ENCODE measurements at regions not wholly inside any gene's neighbourhood (a gene's known extent, or its start where the extent isn't known, plus 50 kb on each side); places are given as distances from the start of the nearest gene placed in this dataset.
A peak's percentile ranks its signal among the peaks of the same experiment; 100 is the strongest.

DNA sequence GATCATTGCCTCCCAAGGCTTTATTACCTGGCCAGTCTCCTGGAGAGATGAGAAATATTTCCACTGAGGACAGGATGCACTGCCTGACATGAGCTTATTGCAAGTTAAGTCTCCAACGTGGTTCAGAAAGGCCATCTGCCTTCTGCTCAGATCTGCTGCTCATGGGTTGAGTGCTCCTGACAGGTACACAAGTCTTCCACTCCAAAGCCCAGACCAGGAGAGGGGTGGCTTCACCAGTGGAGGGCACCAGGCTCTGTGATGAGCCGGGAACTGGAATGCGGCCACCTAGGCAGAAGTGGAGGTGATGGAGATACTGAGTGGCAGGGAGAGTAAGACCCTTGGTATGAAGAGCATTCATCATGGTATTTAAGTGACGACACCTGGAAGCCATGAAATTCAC is 79.5 kb upstream of the IRF2 start:
- Histone ChIP-seq H3K4me1 (no peaks in the 10 kb centered on the region), H3K36me3 (no peaks in the 10 kb centered on the region), H3K4me3 (no peak overlapping the region), H3K9me3 (no peaks in the 10 kb centered on the region), H3K27me3 (no peaks in the 10 kb centered on the region), H3K27ac (no peak overlapping the region)
- TF ChIP-seq POLR2A (IDR thresholded peaks at IDR 0.05) (no peak), CTCF (IDR thresholded peaks at IDR 0.05) (no peak)
- no peak for DNase-seq

DNA sequence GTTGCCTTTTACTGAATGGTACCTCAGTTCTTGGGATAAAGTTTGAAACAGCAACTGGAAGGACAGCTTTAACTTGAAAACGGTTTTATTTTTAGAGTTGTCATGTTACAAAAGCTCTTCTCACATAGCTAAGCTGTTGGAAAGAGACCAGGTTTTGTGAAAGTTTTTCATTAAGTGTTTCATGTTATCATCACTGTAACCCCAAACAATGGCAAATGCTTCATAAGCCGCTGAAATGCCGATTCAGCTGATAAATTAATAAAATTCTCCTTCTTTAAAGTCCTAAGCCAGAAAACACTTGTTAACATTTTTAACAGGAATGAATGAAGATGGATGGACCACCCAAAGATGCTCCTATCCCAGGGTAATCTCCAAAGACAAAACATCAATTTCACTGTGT is 76.1 kb upstream of the IRF2 start:
- Histone ChIP-seq H3K9me3 (no peaks in the 10 kb centered on the region), H3K27me3 (no peaks in the 10 kb centered on the region), H3K27ac (no peak overlapping the region), H3K4me3 (no peak overlapping the region), H3K4me1 (no peaks in the 10 kb centered on the region), H3K36me3 (no peaks in the 10 kb centered on the region)
- no peak for TF ChIP-seq CTCF (IDR thresholded peaks at IDR 0.05)
- TF ChIP-seq POLR2A (IDR thresholded peaks at IDR 0.05), result no peak
- DNase-seq, result no peak

DNA sequence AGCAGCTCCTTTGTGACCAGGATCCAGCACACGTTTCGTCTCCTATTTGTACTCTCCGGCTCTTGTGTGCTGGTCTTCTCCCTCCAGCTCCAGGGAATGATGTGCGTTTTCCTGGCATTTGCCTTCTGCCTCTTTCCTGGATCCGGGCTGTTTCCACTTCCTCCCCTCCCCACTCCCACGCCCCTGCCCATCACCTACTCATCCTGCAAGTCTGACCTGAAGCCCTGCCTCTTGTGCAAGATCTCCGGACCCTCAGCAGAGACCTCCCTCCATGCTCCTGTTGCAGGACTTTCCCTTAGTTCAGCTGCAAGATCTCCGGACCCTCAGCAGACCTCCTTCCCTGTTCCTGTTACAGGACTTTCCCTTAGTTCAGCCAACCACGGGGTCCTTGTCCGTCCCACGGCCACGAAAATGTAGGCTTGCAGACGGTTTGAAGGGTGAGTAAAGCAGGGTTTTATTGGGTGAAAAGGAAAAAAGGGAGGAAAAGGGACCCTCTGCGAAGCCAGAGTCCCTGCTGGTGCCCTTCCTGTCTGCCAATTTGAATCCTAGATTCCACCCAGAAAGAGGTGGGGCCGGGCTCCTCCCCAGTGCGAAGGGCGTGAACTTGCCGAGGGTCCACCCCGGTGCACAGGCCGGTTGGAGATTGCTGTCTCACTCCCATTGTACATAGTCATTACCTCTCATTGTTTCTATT is 74.4 kb upstream of the IRF2 start:
- Histone ChIP-seq H3K4me3 (peak overlapping the region in 3 of 4 donors; percentile 25 to 52 (median 50)), H3K9me3 (no peaks in the 10 kb centered on the region), H3K27me3 (no peaks in the 10 kb centered on the region), H3K4me1 (no peaks in the 10 kb centered on the region), H3K36me3 (no peaks in the 10 kb centered on the region), H3K27ac (peak overlapping the region in 3 of 4 donors; percentile 67 to 96 (median 87))
- peak in 2 of 3 donors; percentile 88 to 89 for DNase-seq
- TF ChIP-seq POLR2A (IDR thresholded peaks at IDR 0.05) (peak; percentile 65 to 79), CTCF (IDR thresholded peaks at IDR 0.05) (no peak)

- peak overlapping the region in 3 of 4 donors; percentile 25 to 52 (median 50) for H3K4me3 ChIP-seq
Observed at GRCh38 chr4:184548316-184548647, 73.9 kb upstream of the IRF2 start.

GRCh38 chr4:184544788-184545409 is 70.5 kb upstream of the IRF2 start:
- H3K36me3 ChIP-seq, result no peaks in the 10 kb centered on the region
- H3K27ac ChIP-seq, result no peak overlapping the region
- H3K27me3 ChIP-seq, result no peaks in the 10 kb centered on the region
- DNase-seq, result no peak
- no peaks in the 10 kb centered on the region for H3K9me3 ChIP-seq
- TF ChIP-seq CTCF (IDR thresholded peaks at IDR 0.05) (no peak), POLR2A (IDR thresholded peaks at IDR 0.05) (no peak)
- no peaks in the 10 kb centered on the region for H3K4me1 ChIP-seq
- H3K4me3 ChIP-seq, result no peak overlapping the region

More at GRCh38 chr4:184548316-184548647, 73.9 kb upstream of the IRF2 start:
- TF ChIP-seq CTCF (IDR thresholded peaks at IDR 0.05), result no peak
- TF ChIP-seq POLR2A (IDR thresholded peaks at IDR 0.05), result no peak
- H3K36me3 ChIP-seq, result no peaks in the 10 kb centered on the region
- H3K27ac ChIP-seq, result peak overlapping the region in 3 of 4 donors; percentile 67 to 96 (median 87)
- no peaks in the 10 kb centered on the region for H3K9me3 ChIP-seq
- H3K27me3 ChIP-seq, result no peaks in the 10 kb centered on the region
- no peak for DNase-seq
- no peaks in the 10 kb centered on the region for H3K4me1 ChIP-seq

All from Peyer's patch (tissue), 4 donors.